Right lobe of liver (tissue), 6 donors: ENCODE measurements at regions not wholly inside any gene's neighbourhood (a gene's known extent, or its start where the extent isn't known, plus 50 kb on each side); places are given as distances from the start of the nearest gene placed in this dataset.

Experiments used
- ATAC-seq, 4 donors: fragments of 200-7000 bp; cut with Tn5 transposase; one replicate each; pipeline ENCODE4 v1.9.1; 2020; ENCODE audit warnings: mild to moderate bottlenecking in 4 of 4, moderate library complexity in 4 of 4
- DNase-seq, 3 donors: peaks; one replicate each; pipeline ENCODE4 v3.0.0-alpha.2; 2020
- H3K27ac ChIP-seq, 3 donors: fragments of 200-600 bp; one replicate each; pipeline ENCODE4 v1.8.0; 2022
- H3K27me3 ChIP-seq, 2 donors: fragments of 200-600 bp; one replicate each; pipeline ENCODE4 v1.8.0; 2022
- H3K36me3 ChIP-seq, 4 donors: fragments of 200-600 bp; sonication (generic) in 1 of 4; one replicate each; pipeline versions ENCODE4 v1.5.1 to v1.8.0; 2017 to 2022; ENCODE audit warnings: control low read depth in 1 of 4
- H3K4me1 ChIP-seq, 4 donors: fragments of 200-600 bp; sonication (generic) in 1 of 4; one replicate each; pipeline versions ENCODE4 v1.5.1 to v1.8.0; 2017 to 2022; ENCODE audit warnings: control low read depth in 1 of 4
- H3K4me3 ChIP-seq, 3 donors: fragments of 200-600 bp; one replicate each; pipeline ENCODE4 v1.8.0; 2022
- H3K9me3 ChIP-seq, 4 donors: fragments of 200-600 bp; sonication (generic) in 1 of 4; one replicate each; pipeline versions ENCODE4 v1.5.1 to v1.8.0; 2017 to 2022; ENCODE audit warnings: control low read depth in 1 of 4
- POLR2A ChIP-seq: fragments of 450-650 bp; IDR thresholded peaks from one replicate; pipeline ENCODE4 v1.6.1; 2017; ENCODE audit warnings: antibody characterized with exemption, mild to moderate bottlenecking
- WGBS: methylation state at CpG from one replicate; pipeline ENCODE4 v1.1.6; 2018; ENCODE audit warnings: low coverage, low lambda C conversion rate; ENCODE audit not compliant: insufficient coverage; ENCODE audit errors: missing lambda C conversion rate; 5-methylcytosine and 5-hydroxymethylcytosine counted together
- intact Hi-C, 2 donors: fragments of 100-400 bp; cut with DNase I; formaldehyde crosslinking; loops; one replicate each; pipeline versions ENCODE4 v1.11.2 to v1.14.1; 2022
- TF ChIP-seq, protein P1 (sequence below), 4 donors: fragments of 200-600 bp in 3 of 4; fragments of 450-650 bp in 1 of 4; IDR thresholded peaks; one replicate each; pipeline versions ENCODE4 v1.5.1 to v1.8.0; 2016 to 2022; ENCODE audit warnings: antibody characterized with exemption in 4 of 4, mild to moderate bottlenecking in 2 of 4
- donor health status: DM: no; HTN: yes; CAD: no.
- donor health status: DM: no; HTN: no; CAD: no.
- donor health status: DM: no; HTN: no; CAD: no.
- donor health status: DM: no; HTN: yes; CAD: no.
- donor health status: DM: no; HTN: yes; CAD: no.

DNA sequence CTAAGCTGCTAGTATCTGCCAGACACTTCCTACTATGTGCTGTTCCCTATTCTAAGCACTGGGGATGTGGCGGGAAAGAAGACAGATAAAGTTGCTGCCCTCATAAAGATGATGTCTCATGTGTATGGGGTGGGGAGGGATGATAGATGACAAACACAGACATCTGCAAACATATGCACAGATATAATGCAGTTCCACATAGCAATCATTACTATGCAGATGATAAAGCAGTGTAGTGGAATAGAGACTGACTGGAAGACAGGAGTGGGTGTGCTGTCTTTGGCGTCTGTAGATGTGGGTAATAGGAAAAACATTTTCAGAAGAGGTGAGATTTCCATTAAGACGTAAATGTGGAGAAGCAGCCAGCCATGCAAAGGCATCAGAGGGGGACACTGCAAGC, 243.6 kb downstream of the DPY19L2 start:
- H3K27ac ChIP-seq, result no peak overlapping the region
- DNase-seq, result no peak
- 58% methylated on average over 3 of the region's 3 CpGs for WGBS
- ATAC-seq, result no peak
- intact Hi-C loops, result no loop called here
- H3K36me3 ChIP-seq, result no peaks in the 10 kb centered on the region
- no peaks in the 10 kb centered on the region for H3K9me3 ChIP-seq
- TF ChIP-seq, protein P1, sequence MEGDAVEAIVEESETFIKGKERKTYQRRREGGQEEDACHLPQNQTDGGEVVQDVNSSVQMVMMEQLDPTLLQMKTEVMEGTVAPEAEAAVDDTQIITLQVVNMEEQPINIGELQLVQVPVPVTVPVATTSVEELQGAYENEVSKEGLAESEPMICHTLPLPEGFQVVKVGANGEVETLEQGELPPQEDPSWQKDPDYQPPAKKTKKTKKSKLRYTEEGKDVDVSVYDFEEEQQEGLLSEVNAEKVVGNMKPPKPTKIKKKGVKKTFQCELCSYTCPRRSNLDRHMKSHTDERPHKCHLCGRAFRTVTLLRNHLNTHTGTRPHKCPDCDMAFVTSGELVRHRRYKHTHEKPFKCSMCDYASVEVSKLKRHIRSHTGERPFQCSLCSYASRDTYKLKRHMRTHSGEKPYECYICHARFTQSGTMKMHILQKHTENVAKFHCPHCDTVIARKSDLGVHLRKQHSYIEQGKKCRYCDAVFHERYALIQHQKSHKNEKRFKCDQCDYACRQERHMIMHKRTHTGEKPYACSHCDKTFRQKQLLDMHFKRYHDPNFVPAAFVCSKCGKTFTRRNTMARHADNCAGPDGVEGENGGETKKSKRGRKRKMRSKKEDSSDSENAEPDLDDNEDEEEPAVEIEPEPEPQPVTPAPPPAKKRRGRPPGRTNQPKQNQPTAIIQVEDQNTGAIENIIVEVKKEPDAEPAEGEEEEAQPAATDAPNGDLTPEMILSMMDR (IDR thresholded peaks at IDR 0.05), result no peak
- TF ChIP-seq POLR2A, result no peak
- H3K4me3 ChIP-seq, result no peak overlapping the region
- H3K4me1 ChIP-seq, result peaks cover 0 to 13% (median 6%) of the 10 kb centered on the region in 4 donors
- no peaks in the 10 kb centered on the region for H3K27me3 ChIP-seq

DNA sequence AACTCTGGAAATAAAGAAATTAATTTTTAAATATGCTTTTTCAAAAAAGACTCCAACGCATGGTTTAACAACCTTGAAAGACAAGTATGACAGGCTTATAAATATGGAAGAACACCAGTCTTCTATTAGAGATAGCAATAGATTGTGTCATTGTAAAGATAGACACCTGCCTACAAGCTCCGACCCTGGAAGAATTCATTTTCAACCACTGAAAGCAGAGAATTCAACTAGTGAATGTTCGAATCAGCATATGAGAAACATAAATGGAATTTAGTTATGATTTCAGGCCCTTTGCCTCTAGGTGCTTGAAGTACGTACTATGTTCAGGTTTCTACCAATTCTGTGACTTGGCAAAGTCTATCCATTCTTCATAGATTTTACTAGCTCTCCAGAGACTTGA, 244.5 kb downstream of the DPY19L2 start:
- Histone ChIP-seq H3K36me3 (no peaks in the 10 kb centered on the region), H3K9me3 (no peaks in the 10 kb centered on the region), H3K27me3 (no peaks in the 10 kb centered on the region), H3K27ac (no peak overlapping the region), H3K4me1 (peaks cover 0 to 13% (median 6%) of the 10 kb centered on the region in 4 donors), H3K4me3 (no peak overlapping the region)
- ATAC-seq (no peak), DNase-seq (no peak)
- WGBS, result 71% methylated on average over 4 of the region's 4 CpGs
- intact Hi-C loops, result no loop called here
- TF ChIP-seq POLR2A, result no peak

DNA sequence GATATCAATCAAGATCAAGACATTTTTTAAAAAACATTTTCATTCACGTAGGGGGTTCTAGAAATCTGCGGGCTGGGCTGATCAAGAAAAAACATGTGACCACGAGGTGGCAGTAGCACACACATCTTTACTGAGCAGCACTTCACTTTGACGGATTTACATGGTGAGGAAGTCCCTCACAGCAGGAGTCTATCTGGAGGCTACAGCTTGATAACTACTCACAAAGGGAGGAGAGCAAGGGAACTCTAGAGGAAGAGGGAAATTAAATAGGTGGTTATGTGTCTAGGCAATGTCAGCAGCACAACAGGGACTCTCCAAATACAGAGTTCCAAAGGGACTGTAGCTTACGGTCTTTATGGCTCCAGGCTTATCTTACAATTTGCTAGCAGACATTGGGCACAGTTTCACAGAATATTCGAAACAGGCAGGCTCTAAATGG, 248.1 kb downstream of the DPY19L2 start:
- intact Hi-C loops, result no loop called here
- H3K4me3 ChIP-seq, result no peak overlapping the region
- H3K27ac ChIP-seq, result no peak overlapping the region
- 20% methylated on average over 6 of the region's 6 CpGs for WGBS
- H3K4me1 ChIP-seq, result no peaks in the 10 kb centered on the region
- no peaks in the 10 kb centered on the region for H3K27me3 ChIP-seq
- peak in 2 of 3 donors; percentile 38 to 59 for DNase-seq
- ATAC-seq, result peak; percentile 88 to 96 (median 92)
- H3K36me3 ChIP-seq, result no peaks in the 10 kb centered on the region
- no peaks in the 10 kb centered on the region for H3K9me3 ChIP-seq
- TF ChIP-seq POLR2A, result no peak
- TF ChIP-seq, protein P1 (IDR thresholded peaks at IDR 0.05), result peak; percentile 48 to 69 (median 63)

DNA sequence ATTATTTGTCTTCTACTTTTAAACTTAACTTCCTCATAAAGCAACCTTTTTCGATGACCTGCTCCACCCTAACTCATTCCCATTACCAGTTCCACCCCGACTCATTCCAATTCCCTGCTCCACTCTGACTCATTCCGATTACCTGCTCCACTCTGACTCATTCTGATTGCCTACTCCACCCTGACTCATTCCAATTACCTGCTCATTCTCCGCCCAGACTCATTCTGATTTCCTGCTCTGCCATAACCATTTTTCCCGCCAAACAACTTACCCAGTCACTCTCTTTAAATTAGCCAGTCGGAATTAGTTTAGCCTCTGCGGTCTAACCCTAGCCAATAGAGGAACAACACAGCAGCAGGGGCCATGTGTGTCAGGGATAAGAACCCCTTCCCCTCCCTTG, 249.1 kb downstream of the DPY19L2 start:
- Histone ChIP-seq H3K4me3 (no peak overlapping the region), H3K27ac (no peak overlapping the region), H3K36me3 (no peaks in the 10 kb centered on the region), H3K27me3 (no peaks in the 10 kb centered on the region), H3K9me3 (peaks cover 0 to 4% (median 0%) of the 10 kb centered on the region in 4 donors), H3K4me1 (no peaks in the 10 kb centered on the region)
- WGBS, result 64% methylated on average over 7 of the region's 7 CpGs
- ATAC-seq (peak in 1 of 4 donors; percentile 50), DNase-seq (no peak)
- no peak for TF ChIP-seq POLR2A
- TF ChIP-seq, protein P1 (IDR thresholded peaks at IDR 0.05), result no peak
- intact Hi-C loops, result no loop called here

DNA sequence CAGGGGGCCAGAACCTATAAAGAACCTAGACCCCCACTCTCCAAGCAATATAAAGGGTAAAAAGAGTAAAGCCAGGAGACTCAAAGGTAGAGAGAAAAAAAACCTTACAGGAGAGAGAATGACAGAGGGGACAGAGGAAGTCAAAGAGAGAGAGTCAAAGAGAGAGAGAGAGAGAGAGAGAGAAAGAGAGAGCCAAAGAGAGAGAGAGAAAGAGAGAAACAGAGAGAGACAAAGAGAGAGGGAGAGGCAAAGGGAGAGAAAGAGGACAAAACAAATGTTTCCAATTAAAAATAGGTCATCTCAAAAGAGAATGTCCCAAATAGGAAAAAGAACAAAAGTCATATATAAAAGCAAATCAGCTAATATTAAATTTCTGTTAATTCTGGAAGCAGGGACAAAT, 251.5 kb downstream of the DPY19L2 start:
- Histone ChIP-seq H3K4me3 (no peak overlapping the region), H3K9me3 (peaks cover 0 to 7% (median 0%) of the 10 kb centered on the region in 4 donors), H3K4me1 (no peaks in the 10 kb centered on the region), H3K27ac (no peak overlapping the region), H3K36me3 (no peaks in the 10 kb centered on the region), H3K27me3 (no peaks in the 10 kb centered on the region)
- ATAC-seq (no peak), DNase-seq (no peak)
- intact Hi-C loops, result no loop called here
- no peak for TF ChIP-seq POLR2A
- TF ChIP-seq, protein P1 (IDR thresholded peaks at IDR 0.05), result no peak
